GM12878 (cell line): ENCODE measurements at regions not wholly inside any gene's neighbourhood (a gene's known extent, or its start where the extent isn't known, plus 50 kb on each side); places are given as distances from the start of the nearest gene placed in this dataset.

ENCODE experiments used
- ATAC-seq: fragments of 200-7000 bp; cut with Tn5 transposase; 3 replicates; pipeline ENCODE4 v1.9.1; 2020; ENCODE audit warnings: mild to moderate bottlenecking, moderate library complexity
- BruUV-seq: library from RNA; stranded (reverse); fragments of 400-500 nt; replicated peaks from 2 replicates; lab custom pipeline; 2021; lab: Mats Ljungman, UMichigan
- CTCF ChIA-PET: fragments of 300-600 bp; sonication (Branson Sonifier 250); formaldehyde crosslinking; extraction: SDS; loops from one replicate; lab custom pipeline; 2021; ENCODE audit warnings: inconsistent platforms; lab: Yijun Ruan, JAX
- POLR2A ChIA-PET: fragments of 350-600 bp; formaldehyde crosslinking; extraction: SDS; loops from one replicate; lab custom pipeline; 2021; ENCODE audit warnings: inconsistent platforms; lab: Charles Lee
- RAD21 ChIA-PET: fragments of 300-600 bp; sonication (Branson Sonifier 250); formaldehyde crosslinking; loops from one replicate; lab custom pipeline; 2023; ENCODE audit warnings: antibody characterized with exemption; ENCODE audit not compliant: unreplicated experiment; lab: Charles Lee
- SMC1A ChIA-PET: fragments of 300-600 bp; sonication (Branson Sonifier 250); formaldehyde crosslinking; loops from one replicate; lab custom pipeline; 2023; ENCODE audit not compliant: unreplicated experiment, uncharacterized antibody; lab: Charles Lee
- DNase-seq: peaks from one replicate; pipeline ENCODE4 v3.0.0-alpha.2; 2011; ENCODE audit warnings: low read depth, low spot score
- FAIRE-seq: peaks from 3 replicates; lab custom pipeline; 2011; peaks lifted over from hg19 to GRCh38; lab: Jason Lieb, UNC
- H2AFZ ChIP-seq: 2 replicates; pipeline ENCODE4 v1.6.0; 2011; ENCODE audit warnings: low read depth, low read length, control low read depth; ENCODE audit not compliant: control insufficient read depth
- H3K27ac ChIP-seq: 2 replicates; pipeline ENCODE4 v1.5.1; 2011; ENCODE audit warnings: control low read depth; ENCODE audit not compliant: control insufficient read depth, insufficient read depth
- H3K27me3 ChIP-seq, 2 experiments: replicated peaks in 1 of 2; 2 replicates each; pipeline versions ENCODE4 v1.6.0 to v1.6.1; 2011; ENCODE audit warnings: low read length in 1 of 2; ENCODE audit not compliant: control insufficient read depth in 2 of 2, insufficient read depth in 2 of 2
- H3K36me3 ChIP-seq, 2 experiments: 2 replicates each; pipeline ENCODE4 v1.5.1; 2011; ENCODE audit warnings: low read length in 1 of 2; ENCODE audit not compliant: control insufficient read depth in 2 of 2, insufficient read depth in 2 of 2
- H3K4me1 ChIP-seq: 2 replicates; pipeline ENCODE4 v1.6.1; 2011; ENCODE audit warnings: mild to moderate bottlenecking, low read length, moderate library complexity, mixed read lengths; ENCODE audit not compliant: control insufficient read depth, insufficient read depth
- H3K4me2 ChIP-seq: 2 replicates; pipeline ENCODE4 v1.6.0; 2011; ENCODE audit warnings: control low read depth; ENCODE audit not compliant: control insufficient read depth, insufficient read depth
- H3K4me3 ChIP-seq: fragments of 200-600 bp; sonication (generic); 2 replicates; pipeline ENCODE4 v1.5.1; 2016
- H3K79me2 ChIP-seq: 2 replicates; pipeline ENCODE4 v1.6.0; 2011; ENCODE audit warnings: low read length; ENCODE audit not compliant: control insufficient read depth, insufficient read depth
- H3K9ac ChIP-seq: 2 replicates; pipeline ENCODE4 v1.8.0; 2011; ENCODE audit warnings: low read length, control low read depth, mixed read lengths; ENCODE audit not compliant: control insufficient read depth, insufficient read depth
- H3K9me3 ChIP-seq: replicated peaks from 3 replicates; pipeline ENCODE4 v1.5.1; 2011; ENCODE audit warnings: mild to moderate bottlenecking, low read length; ENCODE audit not compliant: control insufficient read depth, insufficient read depth
- H4K20me1 ChIP-seq: 2 replicates; pipeline ENCODE4 v1.6.0; 2011; ENCODE audit not compliant: control insufficient read depth, insufficient read depth
- BACH1 ChIP-seq: fragments of 450-650 bp; IDR thresholded peaks from 2 replicates; pipeline ENCODE4 v1.6.1; 2017; ENCODE audit warnings: mild to moderate bottlenecking, borderline replicate concordance
- DPF2 ChIP-seq: fragments of 450-650 bp; IDR thresholded peaks from 2 replicates; pipeline ENCODE4 v1.6.1; 2017; ENCODE audit warnings: mild to moderate bottlenecking
- HDGF ChIP-seq: fragments of 450-650 bp; IDR thresholded peaks from 2 replicates; pipeline ENCODE4 v1.6.1; 2016; ENCODE audit warnings: antibody characterized with exemption
- IRF5 ChIP-seq: fragments of 450-650 bp; IDR thresholded peaks from 2 replicates; pipeline ENCODE4 v1.6.1; 2017; ENCODE audit warnings: borderline replicate concordance
- LARP7 ChIP-seq: fragments of 450-650 bp; IDR thresholded peaks from 2 replicates; pipeline ENCODE4 v1.6.1; 2017; ENCODE audit warnings: mild to moderate bottlenecking
- MTA3 ChIP-seq: IDR thresholded peaks from 2 replicates; pipeline ENCODE4 v1.6.1; 2012; ENCODE audit warnings: low read length, inconsistent platforms, borderline replicate concordance
- MXI1 ChIP-seq: fragments of 150-350 bp; IDR thresholded peaks from 2 replicates; pipeline ENCODE4 v1.6.1; 2011; ENCODE audit warnings: low read depth, mild to moderate bottlenecking, inconsistent platforms, low read length, improper control_type of control experiment
- PAX5 ChIP-seq: IDR thresholded peaks from 2 replicates; pipeline ENCODE4 v1.6.1; 2011; ENCODE audit warnings: low read depth, low read length, borderline replicate concordance
- REST ChIP-seq: IDR thresholded peaks from 2 replicates; pipeline ENCODE4 v1.6.1; 2012; ENCODE audit warnings: mild to moderate bottlenecking, low read depth, low read length
- RFX5 ChIP-seq: IDR thresholded peaks from 2 replicates; pipeline ENCODE4 v1.6.1; 2011; ENCODE audit warnings: low read depth, low read length, improper control_type of control experiment
- RUNX3 ChIP-seq: IDR thresholded peaks from 2 replicates; pipeline ENCODE4 v1.6.1; 2012; ENCODE audit warnings: low read length, inconsistent platforms
- SMAD1 ChIP-seq: fragments of 450-650 bp; IDR thresholded peaks from 2 replicates; pipeline ENCODE4 v1.6.1; 2018; ENCODE audit warnings: mild to moderate bottlenecking, low read depth; ENCODE audit not compliant: partially characterized antibody
- SUZ12 ChIP-seq: fragments of 200-600 bp; sonication (generic); IDR thresholded peaks from one replicate; pipeline ENCODE4 v1.6.1; 2018; ENCODE audit warnings: antibody characterized with exemption, mild to moderate bottlenecking; ENCODE audit not compliant: unreplicated experiment
- TARDBP ChIP-seq: IDR thresholded peaks from 2 replicates; pipeline ENCODE4 v1.6.1; 2016; ENCODE audit warnings: borderline replicate concordance
- WGBS: methylation state at CpG from one replicate; pipeline ENCODE4 v1.1.6; 2016; ENCODE audit warnings: low lambda C conversion rate; ENCODE audit not compliant: insufficient replicate concordance, insufficient coverage; ENCODE audit errors: missing lambda C conversion rate; 5-methylcytosine and 5-hydroxymethylcytosine counted together
- in situ Hi-C: fragments of 300-500 bp; cut with MboI; formaldehyde crosslinking; loops from 9 replicates; pipeline ENCODE4 v1.14.3; 2018; ENCODE audit warnings: mixed read lengths
- intact Hi-C: fragments of 100-400 bp; cut with micrococcal nuclease; formaldehyde crosslinking; loops from one replicate; pipeline ENCODE4 v1.14.2; 2022; ENCODE audit not compliant: unreplicated experiment

GRCh38 chr1:116311756-116312680 lies 61.0 kb upstream of the ATP1A1 start:
- RAD21 ChIA-PET, result interaction anchor here (0.9 kb wide), 1 partner anchor 173 kb away, joined by 3 read pairs; no protein-coding TSS in a partner anchor
- Histone ChIP-seq H3K79me2 (no peaks in the 10 kb centered on the region), H3K9me3 (no peaks in the 10 kb centered on the region), H3K4me2 (no peak overlapping the region), H3K4me1 (no peaks in the 10 kb centered on the region), H3K9ac (no peak overlapping the region), H3K27me3 (no peaks in the 10 kb centered on the region; a peak in 1 of 4 replicates), H2AFZ (no peak overlapping the region), H4K20me1 (no peaks in the 10 kb centered on the region), H3K4me3 (no peak overlapping the region), H3K27ac (no peak overlapping the region), H3K36me3 (no peaks in the 10 kb centered on the region)
- SMC1A ChIA-PET, result interaction anchor here (0.6 to 1.6 kb wide), 4 partner anchors 11 to 55 kb away, joined by 3 to 5 read pairs (median 4); no protein-coding TSS in a partner anchor
- DNase-seq (no peak), ATAC-seq (no peak), FAIRE-seq (no peak)
- intact Hi-C loops (no loop called here), in situ Hi-C loops (no loop called here)
- TF ChIP-seq SUZ12, result no peak
- no peak for TF ChIP-seq TARDBP
- no peak for TF ChIP-seq IRF5
- TF ChIP-seq LARP7, result no peak
- no peak for TF ChIP-seq BACH1
- TF ChIP-seq RFX5, result no peak
- no peak for TF ChIP-seq DPF2
- TF ChIP-seq MTA3, result no peak
- TF ChIP-seq SMAD1, result no peak
- TF ChIP-seq HDGF, result no peak
- no peak for TF ChIP-seq PAX5
- no peak for TF ChIP-seq MXI1
- no peak for TF ChIP-seq REST
- no peak for TF ChIP-seq RUNX3
- POLR2A ChIA-PET, result no interaction called here
- WGBS, result 49% methylated on average over 15 of the region's 15 CpGs
- CTCF ChIA-PET, result no interaction called here
- BruUV-seq, result no TSS peak
